Breast epithelium (tissue), 3 donors: ENCODE measurements at regions not wholly inside any gene's neighbourhood (a gene's known extent, or its start where the extent isn't known, plus 50 kb on each side); places are given as distances from the start of the nearest gene placed in this dataset.

Experiments used
- POLR2A ChIP-seq: fragments of 450-650 bp; IDR thresholded peaks from one replicate; pipeline ENCODE4 v1.6.1; 2016; ENCODE audit warnings: antibody characterized with exemption, mild to moderate bottlenecking, moderate library complexity
- POLR2AphosphoS5 ChIP-seq, 3 donors: sonication (generic); formaldehyde crosslinking; IDR thresholded peaks; one replicate each; pipeline ENCODE4 v1.6.1; 2017; ENCODE audit warnings: antibody characterized with exemption in 3 of 3
- TF ChIP-seq, protein P1 (sequence below), 3 donors: fragments of 450-650 bp; IDR thresholded peaks; one replicate each; pipeline ENCODE4 v1.5.1; 2016 to 2017; ENCODE audit warnings: antibody characterized with exemption in 3 of 3, mild to moderate bottlenecking in 3 of 3, moderate library complexity in 3 of 3

- TF ChIP-seq, protein P1, sequence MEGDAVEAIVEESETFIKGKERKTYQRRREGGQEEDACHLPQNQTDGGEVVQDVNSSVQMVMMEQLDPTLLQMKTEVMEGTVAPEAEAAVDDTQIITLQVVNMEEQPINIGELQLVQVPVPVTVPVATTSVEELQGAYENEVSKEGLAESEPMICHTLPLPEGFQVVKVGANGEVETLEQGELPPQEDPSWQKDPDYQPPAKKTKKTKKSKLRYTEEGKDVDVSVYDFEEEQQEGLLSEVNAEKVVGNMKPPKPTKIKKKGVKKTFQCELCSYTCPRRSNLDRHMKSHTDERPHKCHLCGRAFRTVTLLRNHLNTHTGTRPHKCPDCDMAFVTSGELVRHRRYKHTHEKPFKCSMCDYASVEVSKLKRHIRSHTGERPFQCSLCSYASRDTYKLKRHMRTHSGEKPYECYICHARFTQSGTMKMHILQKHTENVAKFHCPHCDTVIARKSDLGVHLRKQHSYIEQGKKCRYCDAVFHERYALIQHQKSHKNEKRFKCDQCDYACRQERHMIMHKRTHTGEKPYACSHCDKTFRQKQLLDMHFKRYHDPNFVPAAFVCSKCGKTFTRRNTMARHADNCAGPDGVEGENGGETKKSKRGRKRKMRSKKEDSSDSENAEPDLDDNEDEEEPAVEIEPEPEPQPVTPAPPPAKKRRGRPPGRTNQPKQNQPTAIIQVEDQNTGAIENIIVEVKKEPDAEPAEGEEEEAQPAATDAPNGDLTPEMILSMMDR (IDR thresholded peaks at IDR 0.05), result no peak
- TF ChIP-seq POLR2A, result no peak
- TF ChIP-seq POLR2AphosphoS5 (IDR thresholded peaks at IDR 0.05), result no peak
These were observed 100.8 kb upstream of the SLC45A1 start for GRCh38 chr1:8217011-8217711.
